ENCODE measurements at regions not wholly inside any gene's neighbourhood (a gene's known extent, or its start where the extent isn't known, plus 50 kb on each side); places are given as distances from the start of the nearest gene placed in this dataset.
A peak's percentile ranks its signal among the peaks of the same experiment; 100 is the strongest.

DNA sequence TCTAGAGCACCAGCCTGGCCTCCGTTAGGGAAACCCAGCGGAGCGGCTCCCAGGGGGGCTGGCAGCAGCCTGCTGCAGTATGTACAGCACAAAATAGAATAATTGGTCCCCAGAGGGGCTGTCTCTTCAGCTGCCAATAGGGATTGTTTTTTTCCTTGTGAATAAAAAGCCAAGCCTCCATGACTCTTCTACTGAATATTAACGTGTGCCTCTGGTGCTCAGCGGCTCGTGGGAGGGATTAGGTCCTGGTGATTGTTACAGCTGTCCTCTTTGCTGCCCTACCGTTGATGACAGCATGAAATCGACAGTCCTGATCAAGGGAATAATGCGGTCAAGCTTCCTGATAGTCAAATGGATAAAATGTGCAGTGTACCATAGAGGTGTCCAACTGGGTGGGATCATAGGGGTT, 190.7 kb upstream of the RUNX1 start:
- Histone ChIP-seq H3K79me2 (ENCODE audit: insufficient read depth) (no peaks in the 10 kb centered on the region), H3K4me1 (ENCODE audit: insufficient read depth) (peaks cover 4% of the 10 kb centered on the region; the same call in 1 of the 2 replicates), H3K27ac (no peak overlapping the region), H3F3A (ENCODE audit: insufficient read depth) (peaks cover 6% of the 10 kb centered on the region; the same call in 1 of the 2 replicates), H3K27me3 (replicated peaks; ENCODE audit: insufficient read depth) (no peaks in the 10 kb centered on the region), H4K20me1 (ENCODE audit: insufficient read depth) (no peaks in the 10 kb centered on the region), H3K9me2 (ENCODE audit: insufficient read depth) (no peaks in the 10 kb centered on the region), H3K4me2 (ENCODE audit: unreplicated experiment) (peak overlapping the region; percentile 58), H2AFZ (peak overlapping the region; percentile 81), H3K9ac (no peak overlapping the region), H3K4me3 (peak overlapping the region; percentile 34), H3K9me3 (ENCODE audit: low read depth) (no peaks in the 10 kb centered on the region), H3K36me3 (ENCODE audit: low read depth) (no peaks in the 10 kb centered on the region)
- WGBS, 2 experiments (ENCODE audit: low coverage in 1 of 2, low lambda C conversion rate in 2 of 2, missing lambda C conversion rate in 2 of 2), result 18 to 21% methylated on average over 9 of the region's 9 CpGs
- no peak for DNase-seq
- in situ Hi-C loops (cut with MboI), result no loop called here
- no peak for TF ChIP-seq EZH2 (IDR thresholded peaks at IDR 0.05; ENCODE audit: insufficient read depth, poor library complexity, severe bottlenecking)
- TF ChIP-seq EZH2phosphoT487 (IDR thresholded peaks at IDR 0.05; ENCODE audit: insufficient read depth, low read depth), result no peak

DNA sequence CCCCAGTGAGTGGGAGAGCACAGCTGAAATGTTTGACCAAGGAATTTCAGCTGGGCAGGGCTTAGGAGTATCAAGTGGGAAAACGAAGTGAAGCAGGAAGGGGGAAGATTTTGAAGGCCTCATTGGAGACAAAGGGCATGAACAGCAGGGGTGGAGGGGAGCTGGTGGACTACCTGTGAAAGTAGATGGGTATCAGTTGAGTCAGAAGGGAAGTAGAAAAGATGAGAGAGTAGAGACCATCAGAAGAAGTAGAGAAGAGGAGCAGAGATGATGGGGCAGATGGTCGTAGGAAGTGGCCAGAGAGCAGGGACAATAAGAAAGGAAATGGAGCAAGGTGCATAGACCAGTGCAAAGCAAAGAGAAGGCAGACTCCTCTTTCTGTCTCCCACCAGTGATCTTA, 189.0 kb upstream of the RUNX1 start:
- no peak overlapping the region for H3K4me2 ChIP-seq (ENCODE audit: unreplicated experiment)
- no peaks in the 10 kb centered on the region for H4K20me1 ChIP-seq (ENCODE audit: insufficient read depth)
- H3K9me2 ChIP-seq (ENCODE audit: insufficient read depth), result no peaks in the 10 kb centered on the region
- 100% methylated on average over 2 of the region's 2 CpGs for WGBS, 2 experiments (ENCODE audit: low coverage in 1 of 2, low lambda C conversion rate in 2 of 2, missing lambda C conversion rate in 2 of 2)
- no peaks in the 10 kb centered on the region for H3K9me3 ChIP-seq (ENCODE audit: low read depth)
- in situ Hi-C loops (cut with MboI), result no loop called here
- H3K79me2 ChIP-seq (ENCODE audit: insufficient read depth), result no peaks in the 10 kb centered on the region
- no peaks in the 10 kb centered on the region for H3K36me3 ChIP-seq (ENCODE audit: low read depth)
- peaks cover 6% of the 10 kb centered on the region; the same call in 1 of the 2 replicates for H3F3A ChIP-seq (ENCODE audit: insufficient read depth)
- no peak overlapping the region for H3K4me3 ChIP-seq
- no peak overlapping the region for H3K9ac ChIP-seq
- no peak for TF ChIP-seq EZH2 (IDR thresholded peaks at IDR 0.05; ENCODE audit: insufficient read depth, poor library complexity, severe bottlenecking)
- no peak for DNase-seq
- H3K27me3 ChIP-seq (replicated peaks; ENCODE audit: insufficient read depth), result no peaks in the 10 kb centered on the region
- H2AFZ ChIP-seq, result no peak overlapping the region
- no peak overlapping the region for H3K27ac ChIP-seq
- H3K4me1 ChIP-seq (ENCODE audit: insufficient read depth), result peaks cover 4% of the 10 kb centered on the region; the same call in 1 of the 2 replicates

DNA sequence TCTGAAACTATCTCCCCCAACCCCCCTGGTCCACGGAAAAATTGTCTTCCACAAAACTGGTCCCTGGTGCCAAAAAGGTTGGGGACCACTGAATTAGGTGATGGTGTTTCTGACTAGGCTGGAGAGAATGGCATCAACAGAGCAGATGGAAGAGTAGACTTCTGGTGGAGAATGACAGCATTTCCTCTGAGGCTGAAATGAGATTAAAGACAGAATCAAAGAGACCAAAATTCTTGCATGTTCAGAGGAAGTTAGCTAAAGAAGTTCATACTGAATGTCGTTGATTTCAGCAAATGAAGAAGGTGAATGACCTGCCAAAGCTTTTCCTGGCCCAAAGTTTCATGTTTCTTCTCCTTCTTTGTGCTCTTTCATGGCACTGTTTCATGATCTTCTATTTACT, 188.2 kb upstream of the RUNX1 start:
- WGBS, 2 experiments (ENCODE audit: low coverage in 1 of 2, low lambda C conversion rate in 2 of 2, missing lambda C conversion rate in 2 of 2), result 71 to 78% methylated on average over 2 of the region's 2 CpGs
- Histone ChIP-seq H3K4me3 (no peak overlapping the region), H3F3A (ENCODE audit: insufficient read depth) (peaks cover 6% of the 10 kb centered on the region; the same call in 1 of the 2 replicates), H3K9me3 (ENCODE audit: low read depth) (no peaks in the 10 kb centered on the region), H3K4me2 (ENCODE audit: unreplicated experiment) (no peak overlapping the region), H3K27ac (no peak overlapping the region), H3K4me1 (ENCODE audit: insufficient read depth) (peaks cover 12% of the 10 kb centered on the region), H2AFZ (no peak overlapping the region), H3K27me3 (replicated peaks; ENCODE audit: insufficient read depth) (no peaks in the 10 kb centered on the region), H4K20me1 (ENCODE audit: insufficient read depth) (no peaks in the 10 kb centered on the region), H3K36me3 (ENCODE audit: low read depth) (no peaks in the 10 kb centered on the region), H3K9ac (no peak overlapping the region), H3K9me2 (ENCODE audit: insufficient read depth) (no peaks in the 10 kb centered on the region), H3K79me2 (ENCODE audit: insufficient read depth) (no peaks in the 10 kb centered on the region)
- in situ Hi-C loops (cut with MboI), result no loop called here
- TF ChIP-seq EZH2 (IDR thresholded peaks at IDR 0.05; ENCODE audit: insufficient read depth, poor library complexity, severe bottlenecking) (no peak), EZH2phosphoT487 (IDR thresholded peaks at IDR 0.05; ENCODE audit: insufficient read depth, low read depth) (no peak)
- no peak for DNase-seq

DNA sequence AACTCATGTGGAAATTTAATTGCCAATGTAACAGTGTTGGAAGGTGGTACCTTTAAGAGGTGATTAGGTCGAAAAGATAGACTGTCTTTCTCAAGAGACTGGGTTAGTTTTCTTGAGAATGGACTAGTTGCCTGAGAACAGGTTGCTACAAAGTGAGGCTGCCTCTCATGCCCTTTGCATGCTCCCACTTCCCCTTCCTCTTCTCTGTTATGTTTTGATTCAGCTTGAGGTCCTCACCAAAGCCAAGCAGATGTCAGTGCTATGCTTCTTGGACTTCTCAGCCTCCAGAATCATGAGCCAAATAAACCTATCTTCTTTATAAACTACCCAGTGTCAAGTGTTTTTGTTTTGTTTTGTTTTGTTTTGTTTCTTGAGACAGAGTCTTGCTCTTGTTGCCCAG, 187.0 kb upstream of the RUNX1 start:
- in situ Hi-C loops (cut with MboI), result no loop called here
- peaks cover 6% of the 10 kb centered on the region; the same call in 1 of the 2 replicates for H3F3A ChIP-seq (ENCODE audit: insufficient read depth)
- no peak for DNase-seq
- no peak overlapping the region for H2AFZ ChIP-seq
- H3K9me2 ChIP-seq (ENCODE audit: insufficient read depth), result no peaks in the 10 kb centered on the region
- TF ChIP-seq EZH2phosphoT487 (IDR thresholded peaks at IDR 0.05; ENCODE audit: insufficient read depth, low read depth) (no peak), EZH2 (IDR thresholded peaks at IDR 0.05; ENCODE audit: insufficient read depth, poor library complexity, severe bottlenecking) (no peak)
- no peaks in the 10 kb centered on the region for H3K36me3 ChIP-seq (ENCODE audit: low read depth)
- peaks cover 16% of the 10 kb centered on the region for H3K4me1 ChIP-seq (ENCODE audit: insufficient read depth)
- H3K4me2 ChIP-seq (ENCODE audit: unreplicated experiment), result no peak overlapping the region
- H3K4me3 ChIP-seq, result no peak overlapping the region
- H3K9me3 ChIP-seq (ENCODE audit: low read depth), result no peaks in the 10 kb centered on the region
- WGBS, 2 experiments (ENCODE audit: low coverage in 1 of 2, low lambda C conversion rate in 2 of 2, missing lambda C conversion rate in 2 of 2), result 68 to 79% methylated on average over 1 of the region's 1 CpG
- no peaks in the 10 kb centered on the region for H3K27me3 ChIP-seq (replicated peaks; ENCODE audit: insufficient read depth)
- H3K27ac ChIP-seq, result no peak overlapping the region
- H3K9ac ChIP-seq, result no peak overlapping the region
- no peaks in the 10 kb centered on the region for H3K79me2 ChIP-seq (ENCODE audit: insufficient read depth)
- H4K20me1 ChIP-seq (ENCODE audit: insufficient read depth), result no peaks in the 10 kb centered on the region

DNA sequence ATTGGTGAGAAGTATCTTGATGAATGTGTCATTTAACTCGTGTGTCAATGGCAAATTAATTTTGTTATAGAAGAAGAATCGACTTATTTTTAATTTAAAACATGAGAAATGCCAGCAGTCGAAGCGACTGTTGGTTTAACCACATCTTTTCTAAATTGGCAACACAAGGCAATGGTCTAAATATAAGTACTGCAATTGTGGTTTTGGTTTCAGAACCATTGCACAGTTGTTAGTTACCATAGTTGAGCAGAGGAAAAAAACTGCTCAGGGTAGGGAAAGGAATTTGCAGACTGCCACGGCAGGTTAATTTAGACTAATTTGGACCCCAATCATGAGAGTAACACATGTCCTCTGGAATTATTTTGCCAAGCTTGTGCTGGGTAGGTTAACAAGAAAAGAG, 185.6 kb upstream of the RUNX1 start:
- TF ChIP-seq EZH2 (IDR thresholded peaks at IDR 0.05; ENCODE audit: insufficient read depth, poor library complexity, severe bottlenecking) (no peak), EZH2phosphoT487 (IDR thresholded peaks at IDR 0.05; ENCODE audit: insufficient read depth, low read depth) (no peak)
- Histone ChIP-seq H4K20me1 (ENCODE audit: insufficient read depth) (no peaks in the 10 kb centered on the region), H3K9me3 (ENCODE audit: low read depth) (no peaks in the 10 kb centered on the region), H3K9ac (no peak overlapping the region), H3F3A (ENCODE audit: insufficient read depth) (peaks cover 6% of the 10 kb centered on the region; the same call in 1 of the 2 replicates), H3K4me1 (ENCODE audit: insufficient read depth) (peaks cover 15% of the 10 kb centered on the region), H3K4me2 (ENCODE audit: unreplicated experiment) (no peak overlapping the region), H3K27ac (no peak overlapping the region), H3K9me2 (ENCODE audit: insufficient read depth) (no peaks in the 10 kb centered on the region), H3K36me3 (ENCODE audit: low read depth) (no peaks in the 10 kb centered on the region), H3K79me2 (ENCODE audit: insufficient read depth) (no peaks in the 10 kb centered on the region), H2AFZ (no peak overlapping the region), H3K4me3 (no peak overlapping the region), H3K27me3 (replicated peaks; ENCODE audit: insufficient read depth) (no peaks in the 10 kb centered on the region)
- in situ Hi-C loops (cut with MboI), result no loop called here
- no peak for DNase-seq
- 38 to 42% methylated on average over 5 of the region's 5 CpGs for WGBS, 2 experiments (ENCODE audit: low coverage in 1 of 2, low lambda C conversion rate in 2 of 2, missing lambda C conversion rate in 2 of 2)
